Stimulated activated CD4-positive, alpha-beta T cell treated with anti-CD3 and anti-CD28 coated beads, Interleukin-12 subunit alpha, Interleukin-12 subunit beta, amount 100 ng/mL, for 24 hours (primary cell): ENCODE measurements at regions not wholly inside any gene's neighbourhood (a gene's known extent, or its start where the extent isn't known, plus 50 kb on each side); places are given as distances from the start of the nearest gene placed in this dataset.
"Not testable (repeated sequence)": the region's sequence is repeated elsewhere in the genome, so short reads cannot be mapped to it uniquely, and the experiment has no call there.

Experiments
- DNase-seq, 2 experiments: peaks; one replicate each; pipeline ENCODE4 v3.0.0-alpha.2; 2020; ENCODE audit warnings: low read depth in 2 of 2

GRCh38 chr10:33657913-33658312 is 323.4 kb upstream of the NRP1 start:
- no peak for DNase-seq

- DNase-seq: no peak
Observed at GRCh38 chr10:33657154-33657908, 322.9 kb upstream of the NRP1 start.

GRCh38 chr10:33655921-33656320 is 321.5 kb upstream of the NRP1 start:
- DNase-seq: no peak

GRCh38 chr10:33655165-33655815 is 320.8 kb upstream of the NRP1 start:
- no peak for DNase-seq

- no peak for DNase-seq
Observed at GRCh38 chr10:33653584-33654367, 319.3 kb upstream of the NRP1 start.

DNA sequence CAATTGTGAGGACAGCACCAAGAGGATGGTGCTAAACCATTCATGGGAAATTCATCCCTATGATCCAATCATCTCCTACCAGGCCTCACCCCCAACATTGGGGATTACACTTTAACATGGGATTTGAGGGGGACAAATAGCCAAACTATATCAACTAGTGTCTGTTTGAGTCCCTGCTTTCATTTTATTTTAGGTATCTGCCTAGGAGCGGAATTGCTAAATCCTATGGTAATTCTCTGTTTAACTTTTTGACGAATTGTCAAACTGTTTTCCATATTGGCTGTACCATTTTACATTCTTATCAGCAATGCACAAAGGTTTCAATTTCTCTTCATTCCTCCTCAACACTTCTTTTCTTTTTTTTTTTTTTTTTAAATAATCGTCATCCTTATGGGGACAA is 318.4 kb upstream of the NRP1 start:
- DNase-seq: no peak

DNA sequence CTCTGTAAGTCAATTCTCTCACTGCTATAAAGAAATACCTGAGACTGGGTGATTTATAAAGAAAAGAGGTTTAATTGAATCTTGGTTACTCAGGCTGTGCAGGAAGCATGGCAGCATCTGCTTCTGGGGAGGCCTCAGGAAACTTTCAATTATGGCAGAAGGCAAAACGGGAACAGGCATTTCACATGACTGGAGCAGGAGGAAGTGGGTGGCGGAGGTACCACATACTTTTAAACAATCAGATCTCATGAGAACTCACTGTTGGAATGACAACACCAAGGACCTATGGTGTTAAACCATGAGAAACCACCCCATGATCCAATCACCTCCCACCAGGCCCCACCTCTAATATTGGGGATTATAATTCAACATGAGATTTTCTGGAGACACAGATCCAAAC is 315.7 kb upstream of the NRP1 start:
- not testable (repeated sequence) for DNase-seq

- DNase-seq: no peak
Observed at GRCh38 chr10:33643042-33643441, 308.6 kb upstream of the NRP1 start.

- DNase-seq: no peak
Observed at GRCh38 chr10:33638891-33639290, 304.4 kb upstream of the NRP1 start.

- no peak for DNase-seq
Observed at GRCh38 chr10:33638374-33638773, 303.9 kb upstream of the NRP1 start.

GRCh38 chr10:33635967-33636515 is 301.6 kb upstream of the NRP1 start:
- no peak for DNase-seq

DNA sequence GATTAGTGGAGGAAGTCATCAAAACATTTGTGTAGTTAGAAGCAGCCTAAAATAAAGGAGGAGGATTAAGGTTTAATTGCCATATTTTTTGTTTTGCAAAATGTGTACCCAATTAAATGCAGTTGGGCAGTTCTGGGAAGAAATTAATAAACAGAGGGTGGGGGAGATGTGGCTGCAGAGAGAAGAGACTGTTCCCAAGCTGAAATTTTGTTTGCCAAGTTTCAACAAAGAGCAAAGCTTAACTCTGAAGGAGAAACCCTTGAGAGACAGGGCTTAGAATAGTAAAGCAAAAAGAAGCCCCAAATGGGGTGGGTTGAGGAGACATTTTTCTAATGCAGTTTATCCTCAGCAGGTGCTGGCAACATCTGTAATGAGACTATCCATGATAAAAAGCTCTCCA is 298.0 kb upstream of the NRP1 start:
- no peak for DNase-seq

DNA sequence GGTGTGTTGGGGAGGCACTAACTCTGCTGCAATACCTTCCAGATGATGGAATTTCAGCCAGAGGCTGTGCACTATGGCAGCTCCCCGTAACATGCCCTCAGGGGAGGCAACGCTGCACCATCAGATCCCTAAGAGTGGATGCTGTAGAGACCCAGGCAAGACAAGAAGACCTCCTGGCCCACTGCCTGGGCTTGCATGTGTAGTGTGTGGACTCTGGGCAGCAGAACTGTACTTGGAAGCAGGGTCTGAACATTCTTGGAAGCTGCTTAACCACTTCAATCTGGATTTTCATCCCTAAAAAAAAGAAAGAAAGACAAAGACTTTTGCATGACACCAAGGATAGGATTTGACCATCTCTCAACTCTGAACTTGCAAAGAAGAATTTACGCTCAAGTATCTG is 297.5 kb upstream of the NRP1 start:
- DNase-seq: no peak

DNA sequence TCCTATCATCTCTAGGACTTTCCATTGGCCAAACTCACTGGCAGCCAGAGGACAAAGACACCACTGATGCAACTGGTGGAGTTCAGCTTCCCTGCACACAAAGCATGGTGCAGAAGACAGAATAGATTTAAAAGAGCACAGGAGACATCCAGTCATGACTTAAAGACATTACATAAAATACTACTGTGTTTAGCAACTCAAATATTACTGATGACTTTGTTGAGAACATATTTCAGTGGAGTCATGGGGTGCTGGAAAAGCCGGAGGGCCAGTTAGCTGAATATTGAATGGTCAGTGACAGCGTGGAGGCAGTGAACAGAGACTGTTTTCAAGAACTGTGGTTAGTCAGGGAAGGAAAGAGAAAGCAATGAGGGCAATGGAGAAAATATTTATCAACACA is 296.3 kb upstream of the NRP1 start:
- DNase-seq: no peak

DNA sequence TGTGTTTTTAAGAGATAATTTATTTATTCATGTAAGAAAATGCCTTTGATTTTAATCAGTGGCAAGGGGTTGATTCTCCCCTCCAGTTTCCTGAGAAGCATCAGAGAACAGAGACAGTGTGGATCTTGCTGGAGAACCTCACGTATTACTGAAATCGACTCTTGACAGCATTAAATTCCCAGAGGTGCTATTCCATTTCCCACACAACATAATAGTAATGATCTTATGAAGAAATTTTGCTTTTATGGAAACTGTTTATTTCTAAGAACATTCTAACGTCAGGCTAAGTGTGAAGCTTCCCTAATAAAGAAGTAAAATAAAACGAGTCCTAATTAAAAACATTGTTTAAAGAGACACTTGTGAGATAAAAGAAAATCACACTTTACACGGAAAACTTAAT is 293.1 kb upstream of the NRP1 start:
- DNase-seq: no peak

DNA sequence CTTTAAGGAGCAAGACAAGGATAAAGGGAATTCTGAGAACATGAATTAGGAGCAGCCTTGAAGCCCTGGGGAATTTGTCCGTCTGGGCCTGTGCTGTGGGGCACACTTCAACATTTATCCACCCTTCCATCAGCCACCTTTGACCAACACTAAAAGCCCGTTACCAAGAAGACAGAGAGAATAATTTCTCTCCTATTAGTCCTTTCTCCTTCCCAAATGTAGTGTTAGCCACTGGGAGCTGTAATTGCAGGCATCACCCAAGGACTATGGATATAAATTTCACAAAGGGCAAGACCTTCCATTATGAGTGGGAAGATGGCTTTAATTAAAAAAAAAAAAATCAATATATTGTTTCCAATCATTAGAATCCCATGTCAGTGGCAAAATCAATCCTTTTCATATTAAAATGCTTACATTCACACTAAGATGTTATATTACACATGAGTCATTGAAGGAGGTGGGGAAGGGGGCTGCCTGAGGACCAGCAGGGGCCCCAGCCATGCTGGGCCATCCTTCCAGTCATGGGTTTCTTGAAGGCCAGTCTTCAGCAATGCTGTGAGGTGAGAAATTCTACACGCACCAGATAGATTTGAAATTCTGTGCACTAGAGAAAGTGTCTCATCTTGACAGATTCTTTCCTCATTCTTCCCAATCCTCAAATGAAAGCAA is 292.5 kb upstream of the NRP1 start:
- no peak for DNase-seq

DNA sequence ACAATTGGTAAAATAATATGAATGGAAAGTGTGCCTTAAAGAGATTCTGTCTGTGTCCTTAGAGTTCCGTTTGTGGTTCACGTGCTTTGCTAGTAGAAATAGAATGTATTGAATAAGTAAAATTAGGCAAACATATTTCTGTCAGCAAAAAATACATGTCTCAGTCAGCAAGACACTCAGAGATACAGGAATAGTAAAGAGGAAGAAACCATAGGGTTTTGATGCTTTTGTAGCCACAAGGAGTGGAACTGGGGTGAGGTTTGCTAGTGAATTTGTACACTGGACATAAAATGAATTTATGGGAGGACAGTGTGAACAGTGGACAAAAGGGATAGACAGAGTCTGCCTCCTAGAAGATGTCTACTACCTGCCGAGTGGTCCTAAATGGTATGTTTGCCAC is 289.2 kb upstream of the NRP1 start:
- no peak for DNase-seq

DNA sequence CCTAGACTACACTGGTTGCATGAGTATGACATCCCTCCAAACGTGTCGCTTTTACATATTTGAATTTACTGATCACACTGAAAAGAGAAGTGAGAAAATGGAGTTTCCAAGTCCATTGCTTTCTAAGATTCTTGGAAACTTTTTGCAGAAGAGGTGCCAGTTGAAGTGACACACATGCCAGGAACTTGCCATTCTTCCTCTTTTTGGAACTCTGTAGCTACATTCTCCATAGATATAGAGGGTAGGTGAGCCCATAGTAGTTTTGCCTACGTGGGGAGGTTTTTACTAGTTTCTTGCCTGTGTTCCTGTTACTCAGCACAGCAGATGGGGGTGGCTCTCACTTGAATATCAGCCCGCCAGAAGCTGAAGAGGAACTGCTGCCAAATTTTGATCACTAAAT is 286.6 kb upstream of the NRP1 start:
- DNase-seq: no peak

DNA sequence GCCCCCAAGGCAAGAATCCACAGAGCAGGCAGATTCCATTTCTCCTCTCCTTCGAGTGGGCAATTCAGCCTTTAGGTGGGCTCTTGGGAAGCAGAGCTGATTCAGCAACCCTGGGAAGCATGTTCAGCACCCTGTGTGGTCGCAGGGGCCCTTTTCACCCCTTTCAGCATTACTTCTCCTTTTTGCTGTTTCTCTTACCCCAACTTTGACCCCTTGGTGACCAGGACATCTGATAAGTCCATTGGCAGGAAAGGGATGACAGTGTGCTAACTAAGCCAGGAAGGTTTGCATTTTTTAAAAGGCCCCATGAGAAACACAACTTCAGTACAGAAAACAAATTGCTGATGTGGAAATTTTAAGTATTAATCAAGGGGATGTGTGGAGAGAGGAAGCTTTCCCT is 283.7 kb upstream of the NRP1 start:
- DNase-seq: no peak

DNA sequence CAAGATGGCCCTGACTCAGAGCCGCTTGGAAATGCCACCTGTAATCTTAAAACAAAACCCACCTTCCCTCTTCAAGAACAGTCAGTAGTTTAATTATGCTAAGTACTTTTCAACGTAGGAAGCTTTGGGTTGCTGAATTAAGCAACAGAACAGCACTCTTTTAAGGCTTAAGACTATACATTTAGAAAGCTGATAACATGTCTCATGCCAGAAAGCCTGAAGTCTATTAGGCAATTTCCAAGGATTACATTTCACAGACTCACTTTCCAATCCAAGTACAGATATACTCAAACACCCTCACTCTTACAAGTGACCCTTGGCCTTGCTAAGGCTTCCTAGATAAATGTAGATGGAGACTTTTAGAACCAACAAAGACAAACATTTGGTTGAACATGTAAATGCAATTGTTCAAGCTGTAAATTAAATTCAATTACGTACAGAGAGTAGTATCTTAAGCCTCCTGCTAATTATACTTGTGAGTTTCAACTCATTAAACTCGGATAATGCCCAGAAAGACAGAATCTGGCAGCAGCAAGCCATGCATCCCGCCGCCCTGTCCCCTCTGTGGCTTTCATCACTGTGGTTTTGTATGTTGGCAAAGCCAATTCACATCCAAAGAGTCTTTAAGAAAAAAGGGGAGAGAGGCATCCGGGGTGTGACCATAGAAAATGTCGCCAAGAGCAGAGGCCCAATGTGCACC is 283.1 kb upstream of the NRP1 start:
- DNase-seq: no peak

DNA sequence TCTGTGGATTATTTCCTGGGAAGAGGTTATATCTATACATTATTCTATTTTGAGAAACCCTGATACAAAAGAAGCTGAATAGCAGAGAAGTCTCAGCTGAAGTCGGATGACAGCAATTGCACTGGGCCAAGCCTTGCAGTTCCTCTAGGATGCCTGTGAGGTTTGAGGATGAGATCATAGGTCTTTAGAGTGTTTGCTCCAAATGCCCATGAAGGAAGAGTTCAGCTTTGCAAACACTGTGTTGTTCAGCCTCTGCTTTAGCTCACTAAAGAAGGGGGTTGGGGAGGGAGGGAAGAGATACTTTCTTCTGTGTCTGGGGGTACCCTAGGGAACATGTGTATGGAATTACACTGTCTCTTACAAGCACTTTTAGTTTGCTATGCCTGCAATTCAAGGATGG is 282.5 kb upstream of the NRP1 start:
- no peak for DNase-seq
